ENCODE measurements at regions not wholly inside any gene's neighbourhood (a gene's known extent, or its start where the extent isn't known, plus 50 kb on each side); places are given as distances from the start of the nearest gene placed in this dataset.
"Not testable (repeated sequence)": the region's sequence is repeated elsewhere in the genome, so short reads cannot be mapped to it uniquely, and the experiment has no call there.

- no peak for DNase-seq (ENCODE audit: low spot score)
These were observed 176.3 kb downstream of the TMEM161B start for GRCh38 chr5:88092358-88092757.

- no peak for DNase-seq (ENCODE audit: low spot score)
These were observed 178.1 kb downstream of the TMEM161B start for GRCh38 chr5:88090506-88090905.

GRCh38 chr5:88089719-88090390 is 178.8 kb downstream of the TMEM161B start:
- no peak for DNase-seq (ENCODE audit: low spot score)

- no peak for DNase-seq (ENCODE audit: low spot score)
These were observed 183.2 kb downstream of the TMEM161B start for GRCh38 chr5:88085462-88085861.

- no peak for DNase-seq (ENCODE audit: low spot score)
These were observed 186.8 kb downstream of the TMEM161B start for GRCh38 chr5:88081877-88082276.

- DNase-seq (ENCODE audit: low spot score): no peak
These were observed 204.8 kb downstream of the TMEM161B start for GRCh38 chr5:88063813-88064212.

GRCh38 chr5:88060194-88060593 is 208.5 kb downstream of the TMEM161B start:
- no peak for DNase-seq (ENCODE audit: low spot score)

GRCh38 chr5:88058625-88059024 is 210.0 kb downstream of the TMEM161B start:
- no peak for DNase-seq (ENCODE audit: low spot score)

- DNase-seq (ENCODE audit: low spot score): not testable (repeated sequence)
These were observed 216.2 kb downstream of the TMEM161B start for GRCh38 chr5:88052468-88052867.

- DNase-seq (ENCODE audit: low spot score): no peak
These were observed 217.5 kb downstream of the TMEM161B start for GRCh38 chr5:88051148-88051547.

- no peak for DNase-seq (ENCODE audit: low spot score)
These were observed 218.9 kb downstream of the TMEM161B start for GRCh38 chr5:88049737-88050136.

- no peak for DNase-seq (ENCODE audit: low spot score)
These were observed 219.5 kb downstream of the TMEM161B start for GRCh38 chr5:88049156-88049555.

- no peak for DNase-seq (ENCODE audit: low spot score)
These were observed 222.6 kb downstream of the TMEM161B start for GRCh38 chr5:88045931-88046461.

GRCh38 chr5:88045165-88045564 is 223.5 kb downstream of the TMEM161B start:
- no peak for DNase-seq (ENCODE audit: low spot score)

GRCh38 chr5:88034520-88034919 is 234.1 kb downstream of the TMEM161B start:
- DNase-seq (ENCODE audit: low spot score): no peak

- no peak for DNase-seq (ENCODE audit: low spot score)
These were observed 235.5 kb downstream of the TMEM161B start for GRCh38 chr5:88033191-88033590.

GRCh38 chr5:88029011-88029410 is 239.6 kb downstream of the TMEM161B start:
- no peak for DNase-seq (ENCODE audit: low spot score)

GRCh38 chr5:88021141-88021540 is 247.5 kb downstream of the TMEM161B start:
- DNase-seq (ENCODE audit: low spot score): no peak

GRCh38 chr5:88014984-88015383 is 253.7 kb downstream of the TMEM161B start:
- not testable (repeated sequence) for DNase-seq (ENCODE audit: low spot score)

- no peak for DNase-seq (ENCODE audit: low spot score)
These were observed 267.8 kb downstream of the TMEM161B start for GRCh38 chr5:88000877-88001276.

GRCh38 chr5:87997662-87998061 is 271.0 kb downstream of the TMEM161B start:
- DNase-seq (ENCODE audit: low spot score): no peak

- no peak for DNase-seq (ENCODE audit: low spot score)
These were observed 302.4 kb downstream of the TMEM161B start for GRCh38 chr5:87966213-87966612.

GRCh38 chr5:87954121-87954520 is 314.5 kb downstream of the TMEM161B start:
- no peak for DNase-seq (ENCODE audit: low spot score)

GRCh38 chr5:87951661-87952060 is 317.0 kb downstream of the TMEM161B start:
- no peak for DNase-seq (ENCODE audit: low spot score)
